ENCODE measurements at regions not wholly inside any gene's neighbourhood (a gene's known extent, or its start where the extent isn't known, plus 50 kb on each side); places are given as distances from the start of the nearest gene placed in this dataset.
"Not testable (repeated sequence)": the region's sequence is repeated elsewhere in the genome, so short reads cannot be mapped to it uniquely, and the experiment has no call there.

DNA sequence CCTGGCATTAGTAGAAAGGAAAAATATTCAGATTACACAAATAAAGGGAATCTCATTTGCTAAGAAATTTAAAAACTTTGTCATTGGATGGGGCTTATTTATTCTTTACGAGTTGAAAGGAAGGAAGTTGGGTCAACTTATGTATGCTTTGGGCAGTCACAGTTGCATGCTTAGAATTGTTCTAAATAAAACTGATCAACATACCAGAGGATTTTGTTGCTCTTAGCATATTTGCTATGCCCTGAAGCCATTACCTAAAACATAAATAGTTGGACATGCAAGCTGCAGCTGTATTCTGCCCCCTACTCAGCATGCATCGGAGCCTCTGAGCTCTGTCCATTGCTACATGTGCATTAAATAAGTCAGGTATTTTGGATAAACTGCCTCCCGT lies 172.7 kb upstream of the MEF2C start:
- no peak overlapping the region for H3K4me3 ChIP-seq
- no peaks in the 10 kb centered on the region for H3K27me3 ChIP-seq
- H3K4me1 ChIP-seq: no peaks in the 10 kb centered on the region
- TF ChIP-seq POLR2AphosphoS5 (IDR thresholded peaks at IDR 0.05; ENCODE audit: insufficient read depth in 1 of 2, low read depth in 1 of 2) (no peak), CTCF (IDR thresholded peaks at IDR 0.05) (no peak), POLR2A (IDR thresholded peaks at IDR 0.05) (no peak)
- no peaks in the 10 kb centered on the region for H3K9me3 ChIP-seq
- no peak overlapping the region for H3K27ac ChIP-seq
- no peak for DNase-seq (ENCODE audit: extremely low spot score in 2 of 2)
- H3K36me3 ChIP-seq: no peaks in the 10 kb centered on the region
- intact Hi-C loops (cut with DNase I): no loop called here

DNA sequence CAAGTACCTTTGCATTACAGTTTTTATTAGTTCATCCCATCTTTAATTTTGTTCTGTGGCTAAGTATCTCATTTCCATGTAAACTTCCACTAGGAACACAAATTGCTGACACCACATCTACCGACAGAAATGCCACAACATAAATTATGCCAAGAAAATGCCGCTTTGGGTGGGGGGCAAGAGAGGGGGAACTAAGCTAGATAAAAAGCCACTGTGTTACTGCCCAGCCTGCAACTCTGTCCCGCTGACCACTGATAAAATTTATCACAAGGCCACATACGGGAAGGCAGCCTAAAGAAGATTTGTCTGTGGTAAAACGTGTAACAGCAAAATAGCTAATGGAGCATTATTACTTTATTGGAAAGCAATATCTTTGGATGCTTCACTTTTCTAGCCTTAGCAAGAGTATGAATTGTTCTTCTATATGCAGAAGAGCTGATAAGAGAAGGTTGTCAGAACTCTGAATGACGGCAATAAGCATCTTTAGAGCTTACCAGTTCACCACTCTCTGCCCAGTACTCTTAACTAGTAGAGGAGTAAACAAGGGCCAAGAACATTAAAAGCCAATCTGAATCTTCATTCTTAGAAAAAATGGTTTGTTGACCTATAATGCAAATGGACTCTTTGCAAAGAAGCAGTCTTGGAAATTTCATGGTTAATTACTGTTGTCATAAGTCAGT lies 172.2 kb upstream of the MEF2C start:
- DNase-seq (ENCODE audit: extremely low spot score in 2 of 2): no peak
- intact Hi-C loops (cut with DNase I): no loop called here
- Histone ChIP-seq H3K4me3 (no peak overlapping the region), H3K4me1 (no peaks in the 10 kb centered on the region), H3K36me3 (no peaks in the 10 kb centered on the region), H3K9me3 (no peaks in the 10 kb centered on the region), H3K27ac (no peak overlapping the region), H3K27me3 (no peaks in the 10 kb centered on the region)
- TF ChIP-seq CTCF (IDR thresholded peaks at IDR 0.05) (no peak), POLR2AphosphoS5 (IDR thresholded peaks at IDR 0.05; ENCODE audit: insufficient read depth in 1 of 2, low read depth in 1 of 2) (no peak), POLR2A (IDR thresholded peaks at IDR 0.05) (no peak)

DNA sequence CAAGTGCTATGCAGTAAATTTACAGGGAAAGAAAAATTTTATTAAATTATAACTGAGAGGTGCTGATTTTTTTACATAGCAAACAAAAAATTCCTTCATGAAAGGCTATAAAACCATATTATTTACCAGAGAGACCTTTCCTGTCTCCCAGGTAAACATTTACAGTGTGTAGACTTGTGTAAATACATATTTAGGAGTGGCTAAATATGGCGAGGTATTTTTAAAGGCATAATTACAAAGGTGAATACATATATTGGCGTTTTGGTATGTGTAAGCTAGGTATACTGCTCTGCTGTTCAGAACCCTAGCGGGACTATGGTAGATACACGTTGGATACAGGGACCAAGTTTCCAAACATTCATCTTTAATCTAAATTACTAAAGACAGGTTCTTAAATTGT lies 170.6 kb upstream of the MEF2C start:
- Histone ChIP-seq H3K36me3 (no peaks in the 10 kb centered on the region), H3K4me3 (no peak overlapping the region), H3K27me3 (no peaks in the 10 kb centered on the region), H3K4me1 (no peaks in the 10 kb centered on the region), H3K27ac (no peak overlapping the region), H3K9me3 (no peaks in the 10 kb centered on the region)
- TF ChIP-seq CTCF (IDR thresholded peaks at IDR 0.05): no peak
- no peak for DNase-seq (ENCODE audit: extremely low spot score in 2 of 2)
- intact Hi-C loops (cut with DNase I): no loop called here

GRCh38 chr5:89050062-89050461 lies 167.1 kb upstream of the MEF2C start:
- H3K36me3 ChIP-seq; intact Hi-C loops (cut with DNase I); DNase-seq (ENCODE audit: extremely low spot score in 2 of 2); H3K4me3 ChIP-seq; H3K4me1 ChIP-seq; H3K27ac ChIP-seq; H3K27me3 ChIP-seq; H3K9me3 ChIP-seq: not testable (repeated sequence)

DNA sequence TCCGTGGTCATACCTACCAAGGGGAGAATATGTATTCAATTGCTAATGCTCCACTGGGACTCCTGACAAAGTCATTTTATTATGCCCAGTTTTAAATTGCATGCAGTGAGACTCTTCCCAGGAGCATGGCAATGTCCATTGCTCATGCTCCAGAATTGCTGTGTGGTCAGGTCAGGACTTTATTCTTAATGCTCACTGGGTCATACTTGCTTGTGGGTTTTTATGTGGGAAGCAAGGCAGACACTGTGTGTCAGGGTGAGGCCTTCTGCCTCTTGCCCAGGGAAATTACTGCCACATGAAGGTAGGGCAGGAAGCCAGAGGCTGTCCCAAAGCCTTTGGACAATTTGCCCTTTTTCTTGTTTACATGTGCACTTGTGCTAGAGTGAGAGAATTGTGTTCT lies 164.6 kb upstream of the MEF2C start:
- DNase-seq (ENCODE audit: extremely low spot score in 2 of 2): no peak
- no peak for TF ChIP-seq CTCF (IDR thresholded peaks at IDR 0.05)
- no peak for TF ChIP-seq POLR2AphosphoS5 (IDR thresholded peaks at IDR 0.05; ENCODE audit: insufficient read depth in 1 of 2, low read depth in 1 of 2)
- TF ChIP-seq POLR2A (IDR thresholded peaks at IDR 0.05): no peak
- Histone ChIP-seq H3K4me3 (no peak overlapping the region), H3K9me3 (no peaks in the 10 kb centered on the region), H3K36me3 (no peaks in the 10 kb centered on the region), H3K27me3 (no peaks in the 10 kb centered on the region), H3K4me1 (no peaks in the 10 kb centered on the region), H3K27ac (no peak overlapping the region)
- intact Hi-C loops (cut with DNase I): no loop called here

DNA sequence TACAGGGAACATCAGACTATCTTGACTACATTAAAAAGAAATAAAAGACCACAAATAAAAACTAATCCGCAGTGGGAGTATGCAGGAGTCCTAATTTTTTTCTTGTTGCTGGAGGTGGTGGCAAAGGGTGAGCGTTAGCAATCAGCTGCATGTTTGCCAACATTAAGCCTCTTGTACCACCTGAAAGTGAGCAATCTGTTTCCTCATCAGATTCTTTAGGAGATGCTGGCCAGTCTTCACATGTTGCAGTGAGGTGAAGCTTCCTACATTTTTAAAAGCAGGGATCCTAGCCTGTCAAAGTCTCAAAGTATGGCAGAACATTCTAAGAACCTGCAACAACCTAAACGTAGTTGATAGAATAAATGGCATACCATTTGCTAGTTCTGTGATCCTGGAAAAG lies 162.2 kb upstream of the MEF2C start:
- no peak for DNase-seq (ENCODE audit: extremely low spot score in 2 of 2)
- Histone ChIP-seq H3K9me3 (no peaks in the 10 kb centered on the region), H3K36me3 (no peaks in the 10 kb centered on the region), H3K4me1 (no peaks in the 10 kb centered on the region), H3K4me3 (no peak overlapping the region), H3K27me3 (no peaks in the 10 kb centered on the region), H3K27ac (no peak overlapping the region)
- intact Hi-C loops (cut with DNase I): no loop called here
- no peak for TF ChIP-seq CTCF (IDR thresholded peaks at IDR 0.05)
- TF ChIP-seq POLR2AphosphoS5 (IDR thresholded peaks at IDR 0.05; ENCODE audit: insufficient read depth in 1 of 2, low read depth in 1 of 2): no peak
- TF ChIP-seq POLR2A (IDR thresholded peaks at IDR 0.05): no peak
